ENCODE measurements at regions not wholly inside any gene's neighbourhood (a gene's known extent, or its start where the extent isn't known, plus 50 kb on each side); places are given as distances from the start of the nearest gene placed in this dataset.

DNA sequence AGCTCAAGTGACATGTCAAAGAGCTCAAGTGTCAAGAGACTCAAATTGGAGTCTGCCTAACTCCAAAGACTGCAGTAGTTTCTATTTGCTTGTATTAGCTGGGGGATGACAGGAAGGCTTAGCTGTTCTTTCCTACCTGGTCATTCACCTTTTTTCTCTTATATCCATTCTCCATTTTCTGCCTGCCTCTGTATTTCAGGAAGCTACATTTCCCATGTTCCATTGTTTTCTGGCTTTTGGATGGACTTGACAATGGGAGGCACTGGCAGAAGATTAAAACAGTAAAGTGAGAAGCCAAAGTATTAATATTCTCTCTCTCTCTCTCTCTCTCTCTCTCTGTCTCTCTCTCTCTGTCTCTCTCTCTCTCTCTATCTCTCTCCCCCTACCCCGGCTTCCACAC, 135.7 kb upstream of the ADAMTS18 start (continued):
- TF ChIP-seq, protein P1, sequence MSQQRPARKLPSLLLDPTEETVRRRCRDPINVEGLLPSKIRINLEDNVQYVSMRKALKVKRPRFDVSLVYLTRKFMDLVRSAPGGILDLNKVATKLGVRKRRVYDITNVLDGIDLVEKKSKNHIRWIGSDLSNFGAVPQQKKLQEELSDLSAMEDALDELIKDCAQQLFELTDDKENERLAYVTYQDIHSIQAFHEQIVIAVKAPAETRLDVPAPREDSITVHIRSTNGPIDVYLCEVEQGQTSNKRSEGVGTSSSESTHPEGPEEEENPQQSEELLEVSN (IDR thresholded peaks at IDR 0.05; ENCODE audit: borderline replicate concordance, low read depth): no peak
- TF ChIP-seq, protein P2, sequence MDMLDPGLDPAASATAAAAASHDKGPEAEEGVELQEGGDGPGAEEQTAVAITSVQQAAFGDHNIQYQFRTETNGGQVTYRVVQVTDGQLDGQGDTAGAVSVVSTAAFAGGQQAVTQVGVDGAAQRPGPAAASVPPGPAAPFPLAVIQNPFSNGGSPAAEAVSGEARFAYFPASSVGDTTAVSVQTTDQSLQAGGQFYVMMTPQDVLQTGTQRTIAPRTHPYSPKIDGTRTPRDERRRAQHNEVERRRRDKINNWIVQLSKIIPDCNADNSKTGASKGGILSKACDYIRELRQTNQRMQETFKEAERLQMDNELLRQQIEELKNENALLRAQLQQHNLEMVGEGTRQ (IDR thresholded peaks at IDR 0.05): no peak

DNA sequence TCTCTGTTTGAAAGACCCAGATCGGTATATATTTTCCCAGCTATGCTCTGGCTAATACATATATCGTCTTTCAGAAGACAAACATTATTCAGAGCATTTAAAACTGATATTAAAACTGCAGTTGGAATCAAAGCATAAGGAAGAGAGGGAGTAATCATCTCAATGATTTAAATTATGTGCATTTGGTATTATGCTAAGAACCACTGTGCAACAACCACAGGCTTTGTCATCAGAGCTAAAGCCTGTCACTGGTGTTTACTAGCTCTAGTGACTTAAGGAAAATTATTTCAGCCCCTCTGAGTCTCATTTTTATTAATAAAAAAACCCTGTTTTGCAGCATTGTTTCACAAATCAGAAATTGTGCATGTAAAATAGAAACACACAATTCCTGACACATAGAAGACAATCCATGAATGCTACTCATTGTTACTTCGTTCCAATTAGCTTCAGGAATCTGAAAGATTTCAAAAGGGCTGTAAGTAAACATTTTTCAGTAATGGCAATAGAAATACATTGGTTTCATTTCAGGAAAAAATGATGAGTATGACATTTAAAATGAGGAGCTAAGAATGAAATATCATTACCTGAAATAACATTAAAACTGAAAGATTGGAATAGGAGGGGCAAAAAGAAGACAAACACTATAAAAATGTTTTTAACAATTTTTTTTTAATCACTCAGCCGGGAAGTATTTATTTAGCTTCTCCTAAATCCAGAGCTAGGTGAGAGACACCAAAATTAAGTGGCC, 136.5 kb upstream of the ADAMTS18 start:
- no peak overlapping the region for H3K27ac ChIP-seq
- DNase-seq (ENCODE audit: low read depth in 1 of 2, low spot score in 1 of 2): no peak
- no peak for TF ChIP-seq GATA3 (IDR thresholded peaks at IDR 0.05; ENCODE audit: borderline replicate concordance)
- TF ChIP-seq, protein P3, sequence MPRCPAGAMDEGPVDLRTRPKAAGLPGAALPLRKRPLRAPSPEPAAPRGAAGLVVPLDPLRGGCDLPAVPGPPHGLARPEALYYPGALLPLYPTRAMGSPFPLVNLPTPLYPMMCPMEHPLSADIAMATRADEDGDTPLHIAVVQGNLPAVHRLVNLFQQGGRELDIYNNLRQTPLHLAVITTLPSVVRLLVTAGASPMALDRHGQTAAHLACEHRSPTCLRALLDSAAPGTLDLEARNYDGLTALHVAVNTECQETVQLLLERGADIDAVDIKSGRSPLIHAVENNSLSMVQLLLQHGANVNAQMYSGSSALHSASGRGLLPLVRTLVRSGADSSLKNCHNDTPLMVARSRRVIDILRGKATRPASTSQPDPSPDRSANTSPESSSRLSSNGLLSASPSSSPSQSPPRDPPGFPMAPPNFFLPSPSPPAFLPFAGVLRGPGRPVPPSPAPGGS (IDR thresholded peaks at IDR 0.05): no peak
- TF ChIP-seq, protein P4, sequence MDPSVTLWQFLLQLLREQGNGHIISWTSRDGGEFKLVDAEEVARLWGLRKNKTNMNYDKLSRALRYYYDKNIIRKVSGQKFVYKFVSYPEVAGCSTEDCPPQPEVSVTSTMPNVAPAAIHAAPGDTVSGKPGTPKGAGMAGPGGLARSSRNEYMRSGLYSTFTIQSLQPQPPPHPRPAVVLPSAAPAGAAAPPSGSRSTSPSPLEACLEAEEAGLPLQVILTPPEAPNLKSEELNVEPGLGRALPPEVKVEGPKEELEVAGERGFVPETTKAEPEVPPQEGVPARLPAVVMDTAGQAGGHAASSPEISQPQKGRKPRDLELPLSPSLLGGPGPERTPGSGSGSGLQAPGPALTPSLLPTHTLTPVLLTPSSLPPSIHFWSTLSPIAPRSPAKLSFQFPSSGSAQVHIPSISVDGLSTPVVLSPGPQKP (IDR thresholded peaks at IDR 0.05; ENCODE audit: low read depth, low read length): no peak
- peak; percentile 54 for TF ChIP-seq MAFK (IDR thresholded peaks at IDR 0.05; ENCODE audit: partially characterized antibody)
- no peaks in the 10 kb centered on the region for H3K9me3 ChIP-seq
- H3K4me1 ChIP-seq: peaks cover 3% of the 10 kb centered on the region; the same call in 1 of the 3 replicates
- no peak for ATAC-seq
- H3K4me3 ChIP-seq: no peak overlapping the region
- FAIRE-seq: no peak
- ChIA-PET POLR2A (no interaction called here), CTCF (interaction anchor here (0.7 to 6.5 kb wide), 4 partner anchors 8 to 335 kb away, joined by 3 to 47 read pairs (median 11); no protein-coding TSS in a partner anchor)
- WGBS (ENCODE audit: missing lambda C conversion rate): 20% methylated on average over 4 of the region's 4 CpGs
- no peak overlapping the region for H3K4me2 ChIP-seq

DNA sequence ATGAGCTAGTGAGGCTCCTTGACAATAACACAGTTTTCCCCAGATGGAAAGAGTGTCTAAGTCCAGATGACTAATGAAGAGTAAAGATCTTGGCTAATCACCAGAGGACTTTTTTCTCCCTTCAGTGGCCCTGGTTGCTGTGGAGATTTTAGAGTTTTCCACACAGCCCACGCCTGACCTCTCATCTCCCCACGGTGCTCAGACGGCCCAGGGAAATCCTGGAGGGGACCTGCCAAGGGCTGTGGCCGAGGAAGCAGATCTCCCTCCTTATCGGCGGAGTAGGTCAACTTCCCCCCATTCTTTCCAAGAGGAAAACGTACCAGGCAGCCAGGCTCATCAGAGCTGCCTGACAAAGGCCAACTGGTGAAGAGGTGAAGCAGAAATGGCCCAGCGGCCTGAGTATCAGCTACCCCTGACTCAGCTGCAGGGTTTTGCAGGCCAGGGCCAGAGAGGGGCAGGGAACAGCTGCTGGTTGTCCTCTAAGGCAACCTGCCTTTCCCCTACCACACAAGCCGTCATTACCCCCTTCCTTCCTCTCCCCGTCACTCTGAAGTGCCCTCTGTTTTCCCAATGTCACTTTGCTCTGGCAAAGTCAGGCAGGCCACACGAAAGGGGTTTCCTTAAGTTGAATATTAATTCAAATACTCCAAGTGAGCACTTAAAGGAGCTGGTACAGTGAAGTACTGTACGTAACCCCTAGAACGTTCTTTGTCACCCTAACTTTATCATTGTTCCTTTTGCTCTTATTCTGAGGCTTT, 140.2 kb upstream of the ADAMTS18 start:
- peaks cover 19% of the 10 kb centered on the region for H3K4me1 ChIP-seq
- CTCF ChIA-PET: interaction anchor here (1.5 to 4.6 kb wide), 3 partner anchors 10 to 339 kb away, joined by 3 to 19 read pairs (median 16); no protein-coding TSS in a partner anchor
- ATAC-seq (no peak), FAIRE-seq (no peak), DNase-seq (ENCODE audit: low read depth in 1 of 2, low spot score in 1 of 2) (no peak)
- no peak overlapping the region for H3K4me3 ChIP-seq
- POLR2A ChIA-PET: no interaction called here
- TF ChIP-seq SREBF2 (IDR thresholded peaks at IDR 0.05) (no peak), HOXA7 (CRISPR knock-in tag; IDR thresholded peaks at IDR 0.05) (no peak), GATA3 (IDR thresholded peaks at IDR 0.05; ENCODE audit: borderline replicate concordance) (no peak), CBX2 (IDR thresholded peaks at IDR 0.05; ENCODE audit: borderline replicate concordance, low read depth) (no peak), RFX5 (IDR thresholded peaks at IDR 0.05) (no peak), MYC (IDR thresholded peaks at IDR 0.05; ENCODE audit: borderline replicate concordance, low read length) (no peak), ZFP36 (IDR thresholded peaks at IDR 0.05; ENCODE audit: borderline replicate concordance, partially characterized antibody) (no peak), ESRRA (IDR thresholded peaks at IDR 0.05; ENCODE audit: borderline replicate concordance, low read length) (no peak), ZNF302 (CRISPR knock-in tag; IDR thresholded peaks at IDR 0.05) (no peak)
- TF ChIP-seq, protein P5, sequence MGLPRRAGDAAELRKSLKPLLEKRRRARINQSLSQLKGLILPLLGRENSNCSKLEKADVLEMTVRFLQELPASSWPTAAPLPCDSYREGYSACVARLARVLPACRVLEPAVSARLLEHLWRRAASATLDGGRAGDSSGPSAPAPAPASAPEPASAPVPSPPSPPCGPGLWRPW (IDR thresholded peaks at IDR 0.05): no peak
- TF ChIP-seq, protein P4 (IDR thresholded peaks at IDR 0.05; ENCODE audit: low read depth, low read length): no peak
- no peak overlapping the region for H3K4me2 ChIP-seq
- WGBS (ENCODE audit: missing lambda C conversion rate): 74% methylated on average over 13 of the region's 13 CpGs
- no peaks in the 10 kb centered on the region for H3K9me3 ChIP-seq
- H3K27ac ChIP-seq: no peak overlapping the region
